NCI-H1436 treated with DMSO at 0.1 percent for 48 hours (cell line): ENCODE measurements at regions not wholly inside any gene's neighbourhood (a gene's known extent, or its start where the extent isn't known, plus 50 kb on each side); places are given as distances from the start of the nearest gene placed in this dataset.
"Not testable (repeated sequence)": the region's sequence is repeated elsewhere in the genome, so short reads cannot be mapped to it uniquely, and the experiment has no call there.

Experiments
- DNase-seq: peaks from one replicate; lab custom pipeline; 2025; lab: John Stamatoyannopoulos, UW

DNA sequence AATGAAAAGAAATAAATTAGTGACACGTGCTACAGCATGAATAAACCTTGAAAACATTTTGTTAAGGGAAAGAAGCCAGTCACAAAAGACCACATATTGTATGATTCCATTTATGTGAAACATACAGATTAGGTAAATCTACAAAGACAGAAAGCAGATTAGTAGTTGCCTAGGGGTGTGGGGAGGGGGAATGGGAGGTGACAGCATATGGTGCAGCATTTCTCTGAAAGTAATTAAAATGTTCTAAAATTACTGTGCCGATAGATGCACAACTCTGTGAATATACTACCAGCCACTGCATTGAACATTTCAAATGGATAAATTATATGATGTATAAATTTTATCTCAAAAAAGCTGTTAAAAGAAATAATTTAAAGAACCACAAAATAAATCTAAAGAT lies 161.0 kb downstream of the TRIB2 start:
- DNase-seq = no peak

DNA sequence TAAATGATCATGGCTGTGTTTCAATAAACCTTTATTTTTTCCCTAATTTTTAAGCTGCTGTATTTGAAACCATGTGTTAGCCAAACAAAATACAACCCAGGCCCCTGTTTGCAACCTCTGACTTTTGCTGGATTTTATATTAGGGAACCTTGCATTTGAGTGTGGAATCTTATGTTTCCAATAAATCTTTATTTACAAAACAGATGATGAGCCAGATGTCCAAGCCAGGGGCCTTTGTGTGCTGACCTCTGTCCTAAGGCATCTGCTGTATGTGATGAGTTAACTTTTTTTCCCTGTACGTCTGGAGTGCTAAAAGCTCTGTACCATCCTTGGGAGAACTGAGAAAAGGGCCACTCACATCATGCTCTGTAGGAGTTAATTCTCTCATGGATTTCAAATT lies 162.9 kb downstream of the TRIB2 start:
- DNase-seq = no peak

DNA sequence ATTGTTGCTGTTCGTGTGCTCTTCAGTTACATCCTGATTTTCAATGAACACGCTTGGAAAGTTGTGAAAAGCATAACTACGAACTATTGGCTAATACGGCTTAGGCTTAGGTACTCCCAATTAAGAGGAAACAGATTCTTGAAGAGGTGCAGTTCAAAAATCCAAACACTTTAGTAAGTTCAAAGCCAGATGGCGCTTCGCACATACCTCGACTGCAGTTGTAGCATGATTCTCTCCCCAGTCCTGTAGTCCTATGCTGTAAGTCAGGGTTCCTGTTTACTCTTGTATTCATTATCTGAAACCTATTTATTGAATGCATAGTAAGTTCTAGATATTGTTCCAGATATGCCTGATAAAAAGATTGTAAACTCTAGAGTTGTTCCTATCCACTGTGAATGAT lies 165.2 kb downstream of the TRIB2 start:
- no peak for DNase-seq

DNA sequence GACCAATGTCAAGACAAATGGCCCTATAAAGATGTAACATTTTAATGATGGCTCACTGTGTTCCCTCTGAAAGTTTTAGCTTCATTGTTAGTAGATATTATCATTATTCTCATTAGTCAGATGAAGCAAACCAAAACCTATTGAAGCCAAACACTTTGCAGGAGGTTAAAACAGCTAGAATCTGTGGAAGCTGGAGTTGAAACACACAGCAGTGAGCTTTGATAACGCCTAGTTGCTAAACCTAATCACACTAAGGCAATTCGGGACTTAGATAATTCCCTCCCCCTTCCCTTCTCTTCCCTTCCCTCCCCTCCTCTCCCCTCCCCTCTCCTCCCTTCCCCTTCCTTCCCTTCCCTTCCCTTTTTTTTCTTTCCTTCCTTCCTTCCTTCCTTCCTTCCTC lies 165.7 kb downstream of the TRIB2 start:
- no peak for DNase-seq

DNA sequence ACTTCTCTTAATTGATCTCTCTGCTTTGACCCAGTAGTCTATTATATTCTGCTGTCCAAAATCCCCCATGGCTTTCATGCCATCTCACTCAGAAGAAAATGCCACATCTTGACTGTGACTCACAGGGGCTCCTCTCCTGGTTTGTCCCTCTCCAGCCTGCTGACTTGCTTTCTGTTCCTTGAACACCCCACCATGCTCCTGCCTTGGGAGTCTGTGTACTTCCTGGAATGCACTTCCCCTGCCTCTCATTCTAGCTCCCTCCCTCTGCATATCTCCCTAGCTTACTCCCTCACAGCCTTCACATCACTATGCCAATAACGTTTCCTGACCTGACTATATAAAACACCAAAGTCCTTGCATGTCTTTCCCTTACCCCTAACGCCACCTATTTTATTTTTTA lies 167.2 kb downstream of the TRIB2 start:
- no peak for DNase-seq

DNA sequence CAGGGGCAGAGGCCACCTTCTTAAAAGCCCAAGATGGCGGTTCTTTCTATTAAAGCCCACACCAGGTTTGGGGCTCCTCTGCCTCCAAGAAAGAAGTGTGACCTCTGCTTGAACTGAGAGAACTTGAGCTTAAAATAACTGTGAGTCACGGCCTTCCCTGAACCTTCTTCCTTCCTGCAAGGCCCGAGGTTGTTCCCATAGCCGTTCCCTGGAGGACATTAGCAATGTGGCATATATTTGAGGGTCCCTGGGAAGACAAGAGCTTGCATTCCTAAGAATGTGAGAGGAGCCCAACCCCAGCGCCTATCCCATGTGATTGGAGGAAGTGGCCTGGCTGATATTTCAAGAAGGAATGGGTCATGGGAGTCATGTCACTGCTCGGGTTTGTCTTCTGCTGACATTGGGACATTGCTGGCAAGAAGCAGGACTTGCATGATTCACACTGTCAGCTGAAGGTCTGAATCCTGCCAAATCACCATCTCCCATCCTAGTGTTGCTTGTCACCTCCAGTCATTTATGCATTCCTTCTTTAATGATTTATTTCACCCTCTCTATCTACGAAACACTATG lies 168.1 kb downstream of the TRIB2 start:
- no peak for DNase-seq

DNA sequence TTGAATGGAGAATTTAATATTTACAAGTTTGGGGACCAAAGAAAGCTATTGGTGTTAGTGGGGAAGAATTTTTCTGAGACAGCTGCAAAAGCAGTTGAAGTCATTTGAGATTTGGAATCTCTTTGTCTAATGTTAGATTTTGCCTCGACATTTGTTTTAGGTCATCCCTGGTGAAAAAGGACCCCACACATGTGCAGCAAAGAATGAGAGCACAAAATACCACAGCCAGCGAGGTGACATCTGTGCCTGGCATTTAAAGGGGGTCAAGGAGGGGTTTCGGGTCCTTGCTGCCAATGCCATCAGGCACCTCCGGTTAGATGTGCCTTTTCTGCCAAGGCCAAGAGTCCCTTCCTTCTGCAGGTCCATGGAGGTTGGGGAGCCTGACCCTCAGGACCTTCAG lies 173.3 kb downstream of the TRIB2 start:
- DNase-seq = no peak

DNA sequence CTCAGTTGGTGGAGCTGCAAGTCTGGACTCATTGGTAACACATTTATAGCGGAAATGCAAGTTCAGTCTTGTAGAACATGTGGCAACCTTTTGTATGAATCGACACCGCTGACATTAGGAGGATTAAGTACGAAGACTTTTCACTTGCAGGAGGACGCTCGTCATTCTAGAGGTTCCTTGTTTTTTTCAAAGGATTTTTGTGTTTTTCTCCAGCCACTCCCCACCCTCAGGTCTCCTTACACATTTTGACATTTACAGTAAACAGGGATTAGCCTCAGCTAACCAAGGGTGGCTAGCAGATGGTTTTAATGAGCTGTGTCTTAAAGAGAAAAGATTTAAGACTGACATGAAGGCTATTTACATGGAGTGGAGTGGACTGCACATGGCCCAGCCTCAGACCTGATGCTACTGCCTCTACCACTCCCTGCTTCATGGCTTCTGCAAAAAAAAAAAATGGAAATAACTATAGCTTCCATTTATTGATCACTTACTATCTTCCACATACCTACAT lies 173.8 kb downstream of the TRIB2 start:
- no peak for DNase-seq

DNA sequence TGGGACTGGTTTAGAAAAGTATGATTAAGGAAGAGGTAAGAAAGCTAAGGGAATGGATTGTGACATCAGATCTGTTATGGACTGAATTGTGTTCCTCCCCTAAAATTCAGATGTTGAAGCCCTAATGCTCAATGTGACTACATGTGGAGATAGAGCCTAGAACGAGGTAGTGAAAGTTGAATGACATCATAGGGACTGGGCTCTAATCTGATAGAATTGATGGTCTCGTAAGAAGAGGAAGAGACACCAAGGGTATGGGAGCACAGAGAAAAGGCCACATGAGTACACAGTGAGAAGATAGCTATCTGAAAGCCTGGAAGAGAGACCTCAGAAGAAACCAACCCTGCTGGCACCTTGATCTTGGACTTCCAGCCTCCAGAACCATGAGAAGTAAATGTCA lies 178.3 kb downstream of the TRIB2 start:
- no peak for DNase-seq

DNA sequence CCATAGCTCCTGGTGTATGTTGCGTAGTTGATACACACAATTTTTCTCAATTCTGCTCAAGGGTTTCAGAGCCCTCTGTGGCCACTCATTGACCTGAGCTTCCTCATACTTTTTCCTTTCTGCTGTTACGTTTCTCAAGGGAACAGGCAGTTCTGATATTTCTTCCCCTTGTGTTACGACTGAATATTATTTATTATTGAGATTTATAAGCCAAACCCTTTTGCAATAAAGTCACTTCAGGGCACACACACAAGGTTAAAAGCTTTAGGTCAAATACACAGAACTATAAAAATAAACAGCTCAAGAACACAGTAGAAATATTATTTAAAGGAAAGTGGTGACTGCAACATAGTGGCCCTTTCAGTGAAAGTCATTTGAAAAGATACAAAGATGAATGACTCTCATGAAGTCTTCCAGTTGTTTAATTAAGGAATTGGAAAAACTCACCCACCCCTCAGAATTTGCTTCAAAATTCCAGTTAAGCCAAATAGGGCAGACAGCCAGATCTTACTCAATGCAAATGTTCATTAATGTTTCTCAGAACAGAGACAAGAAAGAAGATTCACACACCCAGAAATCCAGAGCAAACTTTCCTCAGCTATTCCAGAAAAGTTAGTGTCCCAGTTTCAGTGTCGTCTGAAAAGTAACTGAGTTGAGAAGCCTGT lies 179.7 kb downstream of the TRIB2 start:
- DNase-seq = no peak

DNA sequence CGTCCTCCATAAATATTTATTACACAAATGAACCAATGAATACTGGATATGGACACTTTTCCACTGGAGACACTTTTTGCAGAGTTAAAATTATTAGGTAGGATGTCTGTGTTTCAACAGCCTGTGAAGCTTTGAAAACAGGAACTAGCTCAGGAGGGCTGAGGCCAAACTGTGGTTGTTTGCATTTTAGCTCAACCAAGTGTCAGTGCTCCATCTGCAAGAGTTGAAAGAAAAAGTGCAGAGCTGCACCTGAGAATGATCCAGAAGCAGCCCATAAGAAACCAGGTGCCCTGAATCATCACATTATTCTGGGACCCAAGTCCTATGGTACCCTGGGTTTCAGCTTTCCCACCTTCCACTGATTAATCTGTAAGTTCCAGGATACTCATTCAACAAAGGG lies 180.4 kb downstream of the TRIB2 start:
- no peak for DNase-seq

DNA sequence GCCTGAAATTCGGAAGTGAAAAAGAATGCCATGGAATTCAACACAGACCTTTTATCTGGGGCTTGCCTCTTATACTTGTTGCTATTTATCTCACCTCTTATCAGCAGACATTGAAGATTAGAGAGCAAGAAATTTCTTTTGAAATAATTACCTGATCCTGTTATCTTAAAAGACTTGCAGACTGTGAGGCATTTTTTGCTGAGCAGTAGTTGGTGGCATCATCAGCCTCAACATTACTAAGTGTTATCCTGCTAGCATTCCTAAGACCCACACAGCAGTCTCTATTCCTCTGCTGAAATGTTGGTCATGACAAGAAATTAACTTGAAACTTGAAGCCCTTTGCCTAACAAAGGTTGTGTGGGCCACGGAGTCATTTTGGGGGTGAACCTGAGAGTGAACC lies 186.5 kb downstream of the TRIB2 start:
- DNase-seq = no peak

DNA sequence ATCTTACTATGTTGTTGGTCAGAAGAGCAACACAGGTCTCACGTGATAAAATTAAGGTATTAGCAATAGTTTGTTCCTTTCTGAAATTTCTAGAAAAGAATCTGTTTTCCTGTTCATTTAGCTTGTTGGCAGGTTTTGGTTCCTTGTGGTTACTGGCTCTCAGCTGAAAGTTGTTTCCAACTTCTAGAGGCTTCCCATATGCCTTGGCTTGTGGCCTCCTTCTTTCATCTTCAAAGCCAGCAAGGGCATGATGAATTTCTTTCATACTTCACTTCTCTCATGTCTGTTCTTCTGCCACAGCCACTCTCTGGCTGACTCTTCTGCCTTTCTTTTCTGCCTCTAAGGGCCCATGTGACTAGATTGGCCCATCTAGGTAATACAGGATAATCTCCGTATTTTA lies 193.7 kb downstream of the TRIB2 start:
- DNase-seq = no peak

DNA sequence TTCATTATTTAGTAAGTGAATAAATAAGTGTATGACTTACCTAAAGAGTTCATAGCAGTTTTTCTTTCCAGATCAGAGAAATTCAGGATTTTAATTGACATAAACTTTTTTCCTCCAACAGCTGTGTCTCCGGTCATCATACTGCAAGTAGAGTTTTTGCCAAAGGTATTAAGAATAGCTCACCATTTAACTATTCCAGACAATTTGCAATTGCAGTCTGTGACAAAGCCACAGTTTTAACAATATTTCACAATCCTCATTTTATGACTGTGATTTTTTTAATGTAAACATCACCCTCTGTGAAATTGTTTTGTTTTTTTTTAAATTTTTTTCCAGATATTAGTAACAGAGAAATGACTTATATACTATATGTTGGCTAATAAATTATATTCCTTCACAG lies 199.1 kb downstream of the TRIB2 start:
- no peak for DNase-seq

DNA sequence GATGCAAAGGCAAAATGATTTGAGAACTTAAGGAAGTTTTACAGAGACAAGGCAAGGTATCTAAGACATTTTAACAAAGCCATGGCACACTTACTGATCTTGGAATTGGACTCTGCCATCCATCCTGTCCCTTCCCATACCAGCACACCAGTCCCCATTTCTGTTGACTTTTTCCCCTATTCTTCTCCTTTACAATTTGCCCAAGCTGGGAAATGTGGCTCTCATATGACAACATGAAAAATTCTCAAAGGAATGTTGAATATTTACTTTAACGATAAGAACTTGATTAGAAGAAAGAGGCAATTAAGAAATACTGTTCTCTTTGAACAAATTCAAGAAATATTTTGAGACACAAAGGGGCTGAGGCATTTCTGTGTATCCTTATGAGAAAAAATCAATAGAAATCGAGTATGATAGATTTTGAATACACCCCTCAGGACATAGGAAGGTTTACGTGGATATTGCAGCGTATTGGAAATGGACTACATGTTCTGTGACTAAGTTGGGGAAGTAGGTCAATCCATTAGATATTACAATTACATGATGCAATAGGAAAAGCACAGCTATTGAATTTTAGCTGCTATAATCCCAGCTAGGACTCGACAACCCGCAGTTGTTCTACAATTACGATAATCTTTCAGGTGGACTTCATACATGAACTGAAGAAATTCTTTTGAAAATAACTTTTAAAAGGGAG lies 201.6 kb downstream of the TRIB2 start:
- DNase-seq = no peak

DNA sequence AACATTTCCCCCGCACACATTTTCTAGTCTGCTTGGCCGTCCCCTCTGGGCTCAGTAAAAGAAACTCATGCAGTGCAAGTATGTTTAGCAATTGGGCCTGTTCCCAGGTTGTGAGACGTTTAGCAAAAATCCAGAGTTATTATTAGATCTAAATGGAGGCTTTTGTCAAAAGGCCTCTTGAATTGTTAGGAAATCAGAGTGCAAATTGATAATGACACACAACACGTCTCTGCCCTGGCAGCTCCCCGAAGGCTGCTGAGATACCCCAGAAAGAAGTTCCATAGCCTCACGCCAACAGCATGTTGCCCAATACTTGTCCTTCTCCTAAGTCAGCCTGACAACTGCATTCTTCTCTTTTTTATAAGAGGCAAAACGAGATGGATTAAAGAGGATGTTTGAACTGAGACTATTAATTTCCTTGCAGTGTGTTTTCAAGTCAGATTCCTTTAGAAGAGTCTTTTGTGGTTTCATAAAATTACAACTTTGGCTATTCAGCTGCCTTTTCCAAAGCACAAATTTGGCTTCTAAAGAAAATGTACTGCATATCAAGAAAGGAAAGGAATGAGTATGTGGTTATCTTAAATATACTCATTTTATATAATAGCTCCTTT lies 202.2 kb downstream of the TRIB2 start:
- no peak for DNase-seq

DNA sequence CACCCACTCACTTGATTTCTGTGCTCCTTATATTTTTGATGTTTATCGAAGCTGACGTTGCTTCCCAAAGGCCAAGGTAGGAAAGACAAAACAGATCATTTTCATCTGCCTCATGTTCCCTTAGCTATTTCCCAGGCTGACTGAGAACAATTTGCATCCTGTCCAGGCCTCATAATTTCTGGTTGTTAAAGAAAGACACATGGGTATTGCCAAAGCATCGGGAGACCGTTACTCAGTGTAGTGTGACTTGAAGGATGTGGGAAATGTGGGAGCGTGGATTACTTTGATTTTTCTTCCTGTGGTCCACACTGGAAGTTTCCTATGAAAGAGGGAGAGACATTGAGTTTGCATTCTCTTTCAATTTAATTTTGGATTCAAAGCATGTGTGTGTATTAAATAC lies 204.6 kb downstream of the TRIB2 start:
- no peak for DNase-seq

DNA sequence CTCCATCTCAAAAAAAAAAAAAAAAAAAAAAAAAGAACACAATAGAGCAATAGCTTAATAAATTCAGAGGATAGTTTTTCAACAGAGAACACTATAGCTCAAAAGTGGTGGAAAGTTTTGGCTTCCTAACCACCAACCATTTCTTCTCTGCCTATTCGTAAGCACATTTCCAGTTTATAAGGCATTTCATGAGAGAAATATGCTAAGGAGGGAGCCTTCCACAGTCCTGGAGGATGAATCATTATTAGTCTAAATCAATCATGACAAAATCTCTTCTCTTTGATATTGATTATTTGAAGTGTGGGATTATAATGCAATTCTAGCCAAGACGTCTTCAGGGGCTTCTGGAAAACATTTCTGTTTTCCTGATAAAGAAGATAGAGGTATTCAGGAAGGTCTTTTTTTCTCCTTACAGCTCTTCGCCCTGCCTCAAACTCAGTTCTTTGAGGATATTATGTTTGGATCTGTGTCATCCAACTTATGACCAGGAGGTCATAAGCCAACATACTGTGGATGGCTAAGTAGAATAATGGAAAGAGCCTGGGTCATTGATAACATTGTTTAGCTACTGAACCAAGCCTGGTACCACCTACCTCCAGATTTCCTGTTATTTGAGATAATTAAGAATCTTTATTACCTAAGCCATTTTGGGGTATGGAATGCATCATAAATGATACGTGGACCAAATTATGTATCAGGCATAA lies 207.3 kb downstream of the TRIB2 start:
- no peak for DNase-seq

DNA sequence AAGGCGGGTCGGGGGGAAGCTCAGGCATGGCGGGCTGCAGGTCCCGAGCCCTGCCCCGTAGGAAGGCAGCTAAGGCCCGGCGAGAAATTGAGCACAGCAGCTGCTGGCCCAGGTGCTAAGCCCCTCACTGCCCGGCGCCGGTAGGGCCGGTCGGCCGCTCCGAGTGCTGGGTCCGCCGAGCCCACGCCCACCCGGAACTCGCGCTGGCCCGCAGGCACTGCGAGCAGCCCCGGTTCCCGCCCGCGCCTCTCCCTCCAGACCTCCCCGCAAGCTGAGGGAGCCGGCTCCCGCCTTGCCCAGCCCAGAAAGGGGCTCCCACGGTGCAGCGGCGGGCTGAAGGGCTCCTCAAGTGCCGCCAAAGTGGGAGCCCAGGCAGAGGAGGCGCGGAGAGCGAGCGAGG lies 209.9 kb downstream of the TRIB2 start:
- DNase-seq = not testable (repeated sequence)

DNA sequence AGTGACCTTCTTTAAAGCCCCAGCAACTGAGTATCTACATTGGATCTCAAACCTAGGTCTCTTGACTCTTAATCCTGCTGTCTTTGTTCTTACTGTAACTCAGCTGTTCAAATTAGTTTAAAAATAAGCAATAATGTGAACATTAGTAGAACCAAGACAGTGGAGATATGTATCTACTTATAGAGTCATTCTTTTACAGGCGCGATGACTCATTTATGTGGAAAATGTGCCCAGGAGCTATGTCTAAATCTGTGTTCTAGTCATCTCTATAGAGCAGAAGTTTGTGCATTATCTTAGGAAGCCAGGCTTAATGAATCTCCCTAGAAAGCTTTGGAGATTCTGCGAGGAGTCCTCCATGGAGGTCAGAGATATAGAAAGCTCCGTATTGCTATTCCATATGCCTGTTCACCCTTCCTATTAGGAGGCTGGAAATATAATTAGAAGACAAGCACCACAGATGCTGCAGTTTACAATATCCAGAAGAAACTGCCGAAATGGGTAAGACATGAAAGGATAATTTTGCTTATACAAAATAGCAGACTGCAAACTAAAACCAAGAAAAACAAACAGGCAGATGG lies 211.6 kb downstream of the TRIB2 start:
- no peak for DNase-seq

DNA sequence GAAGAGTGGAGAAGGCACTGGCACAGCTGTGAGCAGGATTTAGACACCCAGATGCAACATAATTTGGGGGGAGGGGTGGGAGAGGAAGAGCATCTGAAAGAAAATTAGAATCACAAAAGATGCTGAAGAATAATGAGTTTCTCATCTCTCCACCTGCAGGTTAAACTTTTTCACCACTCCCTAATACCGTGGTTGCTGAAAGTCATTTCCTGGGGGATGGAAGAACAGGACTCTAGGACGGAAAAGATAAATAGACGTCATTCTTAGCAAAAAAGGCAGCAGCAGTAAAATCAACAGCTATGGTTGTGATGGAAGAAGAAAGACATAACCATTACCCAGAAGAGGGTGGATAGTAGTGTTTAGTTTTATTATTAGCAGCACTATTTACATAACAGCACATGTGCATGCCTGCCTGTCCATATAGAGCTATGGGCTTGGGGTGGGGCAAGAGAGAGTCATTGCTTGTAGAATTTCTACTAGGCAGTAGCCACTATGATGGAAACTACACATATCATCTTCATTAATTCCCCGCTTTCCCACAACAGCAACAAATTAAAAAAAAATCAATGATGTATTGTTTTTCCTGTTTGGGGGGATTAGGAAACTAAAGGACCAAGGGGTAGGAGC lies 212.2 kb downstream of the TRIB2 start:
- no peak for DNase-seq

DNA sequence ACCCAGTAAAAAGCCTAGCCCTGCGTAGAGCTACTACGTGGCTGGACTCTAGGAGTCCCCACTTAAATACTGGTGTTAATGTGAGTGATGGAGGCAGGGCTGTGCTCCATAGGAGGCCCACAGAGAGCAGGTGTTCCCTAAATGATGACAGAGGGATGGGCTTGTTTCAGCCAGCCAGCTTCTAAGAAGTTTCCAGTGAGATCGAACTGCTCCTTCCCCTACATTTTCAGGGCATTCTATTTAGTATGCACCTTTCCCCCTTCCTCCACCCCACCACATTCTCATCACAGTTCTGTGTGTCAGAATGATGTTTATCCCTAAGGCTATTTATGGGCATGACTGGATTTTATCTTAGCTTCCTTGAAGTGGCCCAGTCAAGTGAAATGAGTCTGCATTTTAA lies 213.0 kb downstream of the TRIB2 start:
- no peak for DNase-seq
